ENCODE measurements at regions not wholly inside any gene's neighbourhood (a gene's known extent, or its start where the extent isn't known, plus 50 kb on each side); places are given as distances from the start of the nearest gene placed in this dataset.

GRCh38 chr3:67118122-67118521 lies 120.0 kb downstream of the KBTBD8 start:
- intact Hi-C loops (cut with DNase I; ENCODE audit: low total_unique reads) = loop anchor here (10.0 kb wide), 1 partner anchor 1757 kb away; no protein-coding TSS in a partner anchor
- DNase-seq (ENCODE audit: low spot score in 2 of 2) = no peak
- no peak for TF ChIP-seq CTCF (IDR thresholded peaks at IDR 0.05)
- WGBS, 2 donors = 88 to 93% methylated on average over 1 of the region's 1 CpG
- no peak overlapping the region for H3K4me3 ChIP-seq (ENCODE audit: low read depth, poor library complexity, severe bottlenecking)

GRCh38 chr3:67118635-67119034 lies 120.5 kb downstream of the KBTBD8 start:
- TF ChIP-seq CTCF (IDR thresholded peaks at IDR 0.05) (no peak), POLR2A (IDR thresholded peaks at IDR 0.05) (no peak)
- DNase-seq (ENCODE audit: low spot score in 2 of 2) = no peak
- intact Hi-C loops (cut with DNase I; ENCODE audit: low total_unique reads) = loop anchor here (10.0 kb wide), 1 partner anchor 1756 kb away; no protein-coding TSS in a partner anchor
- H3K4me3 ChIP-seq (ENCODE audit: low read depth, poor library complexity, severe bottlenecking) = no peak overlapping the region
- 54 to 57% methylated on average over 3 of the region's 3 CpGs for WGBS, 2 donors

- DNase-seq (ENCODE audit: low spot score in 2 of 2) = no peak
- 59 to 62% methylated on average over 5 of the region's 5 CpGs for WGBS, 2 donors
- H3K4me3 ChIP-seq (ENCODE audit: low read depth, poor library complexity, severe bottlenecking) = no peak overlapping the region
- TF ChIP-seq POLR2A (IDR thresholded peaks at IDR 0.05) = no peak
- TF ChIP-seq CTCF (IDR thresholded peaks at IDR 0.05) = no peak
- intact Hi-C loops (cut with DNase I; ENCODE audit: low total_unique reads) = no loop called here
Measured at GRCh38 chr3:67123914-67124313, 125.8 kb downstream of the KBTBD8 start.

GRCh38 chr3:67127254-67127653 lies 129.1 kb downstream of the KBTBD8 start:
- DNase-seq (ENCODE audit: low spot score in 2 of 2) = no peak
- no peak for TF ChIP-seq POLR2A (IDR thresholded peaks at IDR 0.05)
- no peak for TF ChIP-seq CTCF (IDR thresholded peaks at IDR 0.05)
- H3K4me3 ChIP-seq (ENCODE audit: low read depth, poor library complexity, severe bottlenecking) = no peak overlapping the region
- 64 to 65% methylated on average over 3 of the region's 3 CpGs for WGBS, 2 donors
- intact Hi-C loops (cut with DNase I; ENCODE audit: low total_unique reads) = no loop called here

GRCh38 chr3:67142432-67142831 lies 144.3 kb downstream of the KBTBD8 start:
- WGBS, 2 donors = 77 to 85% methylated on average over 5 to 8 of the region's 8 CpGs
- intact Hi-C loops (cut with DNase I; ENCODE audit: low total_unique reads) = no loop called here
- no peak overlapping the region for H3K4me3 ChIP-seq (ENCODE audit: low read depth, poor library complexity, severe bottlenecking)
- no peak for DNase-seq (ENCODE audit: low spot score in 2 of 2)
- TF ChIP-seq CTCF (IDR thresholded peaks at IDR 0.05) (no peak), POLR2A (IDR thresholded peaks at IDR 0.05) (no peak)

- intact Hi-C loops (cut with DNase I; ENCODE audit: low total_unique reads) = no loop called here
- 81 to 83% methylated on average over 2 of the region's 2 CpGs for WGBS, 2 donors
- no peak for DNase-seq (ENCODE audit: low spot score in 2 of 2)
- no peak for TF ChIP-seq POLR2A (IDR thresholded peaks at IDR 0.05)
- no peak for TF ChIP-seq CTCF (IDR thresholded peaks at IDR 0.05)
- H3K4me3 ChIP-seq (ENCODE audit: low read depth, poor library complexity, severe bottlenecking) = no peak overlapping the region
Measured at GRCh38 chr3:67145738-67146137, 147.6 kb downstream of the KBTBD8 start.

Data from lower leg skin (tissue), 4 donors.